Liver (tissue), 8 donors: ENCODE measurements at regions not wholly inside any gene's neighbourhood (a gene's known extent, or its start where the extent isn't known, plus 50 kb on each side); places are given as distances from the start of the nearest gene placed in this dataset.

Source experiments
- DNase-seq: peaks from one replicate; pipeline ENCODE4 v3.0.0-alpha.2; 2017; ENCODE audit warnings: low spot score
- H3K27ac ChIP-seq, 2 donors: one replicate each; pipeline ENCODE4 v1.7.0; 2013; ENCODE audit warnings: inconsistent platforms in 2 of 2, low read length in 2 of 2, control low read depth in 1 of 2, low read depth in 1 of 2, mild to moderate bottlenecking in 1 of 2
- H3K27me3 ChIP-seq, 4 donors: one replicate each; pipeline versions ENCODE4 v1.6.1 to v1.7.0; 2013; ENCODE audit warnings: low read length in 3 of 4, inconsistent platforms in 1 of 4, mild to moderate bottlenecking in 1 of 4, moderate library complexity in 1 of 4; ENCODE audit not compliant: control insufficient read depth in 4 of 4, insufficient read depth in 4 of 4
- H3K36me3 ChIP-seq, 4 donors: one replicate each; pipeline versions ENCODE4 v1.6.1 to v1.7.0; 2013; ENCODE audit warnings: low read length in 3 of 4, mild to moderate bottlenecking in 3 of 4, low read depth in 1 of 4, moderate library complexity in 1 of 4; ENCODE audit not compliant: control insufficient read depth in 4 of 4, insufficient read depth in 3 of 4
- H3K4me1 ChIP-seq, 4 donors: one replicate each; pipeline versions ENCODE4 v1.6.1 to v1.7.0; 2013; ENCODE audit warnings: low read length in 3 of 4, mild to moderate bottlenecking in 3 of 4, moderate library complexity in 1 of 4; ENCODE audit not compliant: control insufficient read depth in 4 of 4, insufficient read depth in 4 of 4
- H3K4me3 ChIP-seq, 3 donors: one replicate each; pipeline versions ENCODE4 v1.6.1 to v1.7.0; 2013; ENCODE audit warnings: low read length in 3 of 3, control low read depth in 1 of 3, low read depth in 1 of 3, mild to moderate bottlenecking in 1 of 3
- H3K9ac ChIP-seq, 2 donors: one replicate each; pipeline ENCODE4 v1.7.0; 2013; ENCODE audit warnings: low read length in 2 of 2, mild to moderate bottlenecking in 2 of 2, moderate library complexity in 2 of 2, control low read depth in 1 of 2, low read depth in 1 of 2
- H3K9me3 ChIP-seq, 4 donors: one replicate each; pipeline versions ENCODE4 v1.6.1 to v1.7.0; 2013; ENCODE audit warnings: low read length in 3 of 4; ENCODE audit not compliant: control insufficient read depth in 4 of 4
- EGR1 ChIP-seq, 2 donors: IDR thresholded peaks; 2 replicates each; pipeline ENCODE4 v1.6.1; 2016 to 2018; ENCODE audit warnings: antibody characterized with exemption in 2 of 2, low read depth in 2 of 2
- FOXA1 ChIP-seq: IDR thresholded peaks from 2 replicates; pipeline ENCODE4 v1.6.1; 2016; ENCODE audit warnings: antibody characterized with exemption
- FOXA2 ChIP-seq: IDR thresholded peaks from 2 replicates; pipeline ENCODE4 v1.6.1; 2016; ENCODE audit warnings: antibody characterized with exemption
- GABPA ChIP-seq, 2 donors: IDR thresholded peaks in 1 of 2; conservative IDR thresholded peaks in 1 of 2; 2 replicates each; pipeline ENCODE4 v1.6.1; 2016; ENCODE audit warnings: antibody characterized with exemption in 2 of 2, mild to moderate bottlenecking in 1 of 2, moderate library complexity in 1 of 2
- HNF4A ChIP-seq, 2 donors: conservative IDR thresholded peaks; 2 replicates each; pipeline ENCODE4 v1.6.1; 2016; ENCODE audit warnings: antibody characterized with exemption in 2 of 2, mild to moderate bottlenecking in 2 of 2
- HNF4G ChIP-seq: IDR thresholded peaks from 2 replicates; pipeline ENCODE4 v1.6.1; 2016; ENCODE audit warnings: antibody characterized with exemption
- JUND ChIP-seq, 2 donors: IDR thresholded peaks; 2 replicates each; pipeline ENCODE4 v1.6.1; 2016; ENCODE audit warnings: antibody characterized with exemption in 2 of 2
- NR2F2 ChIP-seq: IDR thresholded peaks from 2 replicates; pipeline ENCODE4 v1.6.1; 2016; ENCODE audit warnings: antibody characterized with exemption
- RAD21 ChIP-seq, 2 donors: IDR thresholded peaks; 2 replicates each; pipeline ENCODE4 v1.6.1; 2016; ENCODE audit warnings: antibody characterized with exemption in 2 of 2, mild to moderate bottlenecking in 2 of 2
- RXRA ChIP-seq, 2 donors: IDR thresholded peaks; 2 replicates each; pipeline ENCODE4 v1.6.1; 2017 to 2018; ENCODE audit warnings: antibody characterized with exemption in 2 of 2, mild to moderate bottlenecking in 1 of 2
- SP1 ChIP-seq: IDR thresholded peaks from 2 replicates; pipeline ENCODE4 v1.6.1; 2018; ENCODE audit warnings: antibody characterized with exemption, mild to moderate bottlenecking
- TAF1 ChIP-seq: conservative IDR thresholded peaks from 2 replicates; pipeline ENCODE4 v1.6.1; 2016; ENCODE audit warnings: antibody characterized with exemption, mild to moderate bottlenecking
- YY1 ChIP-seq: IDR thresholded peaks from 2 replicates; pipeline ENCODE4 v1.6.1; 2016; ENCODE audit warnings: antibody characterized with exemption, mild to moderate bottlenecking
- WGBS: extraction: QIAGEN DNeasy Blood & Tissue Kit; methylation state at CpG from one replicate; pipeline ENCODE4 v1.1.7; 2013; 5-methylcytosine and 5-hydroxymethylcytosine counted together
- TF ChIP-seq, protein P1 (sequence below): IDR thresholded peaks from 2 replicates; pipeline ENCODE4 v1.6.1; 2016; ENCODE audit warnings: antibody characterized with exemption, mild to moderate bottlenecking
- TF ChIP-seq, protein P2 (sequence below): fragments of 150-350 bp; IDR thresholded peaks from 2 replicates; pipeline ENCODE4 v1.5.1; 2017; ENCODE audit warnings: improper control_type of control experiment, low read depth, low read length; ENCODE audit not compliant: missing input control
- TF ChIP-seq, protein P3 (sequence below): IDR thresholded peaks from 2 replicates; pipeline ENCODE4 v1.6.1; 2016; ENCODE audit warnings: antibody characterized with exemption
- TF ChIP-seq, protein P4 (sequence below): IDR thresholded peaks from 2 replicates; pipeline ENCODE4 v1.6.1; 2016; ENCODE audit warnings: antibody characterized with exemption
- TF ChIP-seq, protein P5 (sequence below): IDR thresholded peaks from 2 replicates; pipeline ENCODE4 v1.6.1; 2016; ENCODE audit warnings: antibody characterized with exemption
- donor health status: healthy.
- donor health status: healthy.
- donor health status: healthy.
- donor health status: healthy.
- donor health status: healthy.

DNA sequence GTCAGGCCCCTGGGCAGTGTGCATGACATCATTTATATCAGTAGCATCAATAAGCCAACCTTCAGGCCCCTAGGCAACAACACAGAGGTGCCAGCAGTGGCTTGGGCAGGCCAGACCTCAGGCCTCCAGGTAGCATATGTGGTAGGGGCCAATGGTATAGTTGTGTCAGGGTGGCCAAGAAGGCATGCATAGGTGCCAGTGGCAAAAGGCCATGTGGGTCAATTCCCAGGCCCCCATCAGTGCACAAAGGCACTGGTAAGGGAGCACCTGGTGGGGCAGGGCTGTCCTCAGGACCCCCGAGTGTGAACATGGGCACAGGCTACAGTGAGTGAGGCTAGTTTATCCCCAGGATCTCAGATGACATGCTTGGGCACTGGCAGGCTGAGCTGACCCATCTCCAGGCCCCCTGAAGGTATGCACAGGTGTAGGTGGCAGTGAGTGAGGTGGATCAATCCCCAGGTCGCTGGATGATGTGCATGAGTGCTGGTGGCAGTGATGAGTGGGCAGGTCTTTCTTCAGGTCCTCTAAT is 244.1 kb upstream of the ZNF385D start:
- H3K9ac ChIP-seq: no peak overlapping the region
- H3K36me3 ChIP-seq: no peaks in the 10 kb centered on the region
- no peaks in the 10 kb centered on the region for H3K27me3 ChIP-seq
- H3K4me1 ChIP-seq: no peaks in the 10 kb centered on the region
- TF ChIP-seq HNF4G (no peak), FOXA1 (no peak), HNF4A (conservative IDR thresholded peaks at IDR 0.05) (no peak), FOXA2 (no peak), TAF1 (no peak), SP1 (no peak), RAD21 (IDR thresholded peaks at IDR 0.05) (no peak), GABPA (IDR thresholded peaks at IDR 0.05 in 1 of 2, conservative IDR thresholded peaks at IDR 0.05 in 1 of 2) (no peak), RXRA (IDR thresholded peaks at IDR 0.05) (no peak), EGR1 (IDR thresholded peaks at IDR 0.05; ENCODE audit: low read depth in 2 of 2) (no peak), YY1 (no peak), NR2F2 (no peak), JUND (IDR thresholded peaks at IDR 0.05) (no peak)
- TF ChIP-seq, protein P1, sequence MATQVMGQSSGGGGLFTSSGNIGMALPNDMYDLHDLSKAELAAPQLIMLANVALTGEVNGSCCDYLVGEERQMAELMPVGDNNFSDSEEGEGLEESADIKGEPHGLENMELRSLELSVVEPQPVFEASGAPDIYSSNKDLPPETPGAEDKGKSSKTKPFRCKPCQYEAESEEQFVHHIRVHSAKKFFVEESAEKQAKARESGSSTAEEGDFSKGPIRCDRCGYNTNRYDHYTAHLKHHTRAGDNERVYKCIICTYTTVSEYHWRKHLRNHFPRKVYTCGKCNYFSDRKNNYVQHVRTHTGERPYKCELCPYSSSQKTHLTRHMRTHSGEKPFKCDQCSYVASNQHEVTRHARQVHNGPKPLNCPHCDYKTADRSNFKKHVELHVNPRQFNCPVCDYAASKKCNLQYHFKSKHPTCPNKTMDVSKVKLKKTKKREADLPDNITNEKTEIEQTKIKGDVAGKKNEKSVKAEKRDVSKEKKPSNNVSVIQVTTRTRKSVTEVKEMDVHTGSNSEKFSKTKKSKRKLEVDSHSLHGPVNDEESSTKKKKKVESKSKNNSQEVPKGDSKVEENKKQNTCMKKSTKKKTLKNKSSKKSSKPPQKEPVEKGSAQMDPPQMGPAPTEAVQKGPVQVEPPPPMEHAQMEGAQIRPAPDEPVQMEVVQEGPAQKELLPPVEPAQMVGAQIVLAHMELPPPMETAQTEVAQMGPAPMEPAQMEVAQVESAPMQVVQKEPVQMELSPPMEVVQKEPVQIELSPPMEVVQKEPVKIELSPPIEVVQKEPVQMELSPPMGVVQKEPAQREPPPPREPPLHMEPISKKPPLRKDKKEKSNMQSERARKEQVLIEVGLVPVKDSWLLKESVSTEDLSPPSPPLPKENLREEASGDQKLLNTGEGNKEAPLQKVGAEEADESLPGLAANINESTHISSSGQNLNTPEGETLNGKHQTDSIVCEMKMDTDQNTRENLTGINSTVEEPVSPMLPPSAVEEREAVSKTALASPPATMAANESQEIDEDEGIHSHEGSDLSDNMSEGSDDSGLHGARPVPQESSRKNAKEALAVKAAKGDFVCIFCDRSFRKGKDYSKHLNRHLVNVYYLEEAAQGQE: no peak
- TF ChIP-seq, protein P2, sequence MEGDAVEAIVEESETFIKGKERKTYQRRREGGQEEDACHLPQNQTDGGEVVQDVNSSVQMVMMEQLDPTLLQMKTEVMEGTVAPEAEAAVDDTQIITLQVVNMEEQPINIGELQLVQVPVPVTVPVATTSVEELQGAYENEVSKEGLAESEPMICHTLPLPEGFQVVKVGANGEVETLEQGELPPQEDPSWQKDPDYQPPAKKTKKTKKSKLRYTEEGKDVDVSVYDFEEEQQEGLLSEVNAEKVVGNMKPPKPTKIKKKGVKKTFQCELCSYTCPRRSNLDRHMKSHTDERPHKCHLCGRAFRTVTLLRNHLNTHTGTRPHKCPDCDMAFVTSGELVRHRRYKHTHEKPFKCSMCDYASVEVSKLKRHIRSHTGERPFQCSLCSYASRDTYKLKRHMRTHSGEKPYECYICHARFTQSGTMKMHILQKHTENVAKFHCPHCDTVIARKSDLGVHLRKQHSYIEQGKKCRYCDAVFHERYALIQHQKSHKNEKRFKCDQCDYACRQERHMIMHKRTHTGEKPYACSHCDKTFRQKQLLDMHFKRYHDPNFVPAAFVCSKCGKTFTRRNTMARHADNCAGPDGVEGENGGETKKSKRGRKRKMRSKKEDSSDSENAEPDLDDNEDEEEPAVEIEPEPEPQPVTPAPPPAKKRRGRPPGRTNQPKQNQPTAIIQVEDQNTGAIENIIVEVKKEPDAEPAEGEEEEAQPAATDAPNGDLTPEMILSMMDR: no peak
- TF ChIP-seq, protein P3, sequence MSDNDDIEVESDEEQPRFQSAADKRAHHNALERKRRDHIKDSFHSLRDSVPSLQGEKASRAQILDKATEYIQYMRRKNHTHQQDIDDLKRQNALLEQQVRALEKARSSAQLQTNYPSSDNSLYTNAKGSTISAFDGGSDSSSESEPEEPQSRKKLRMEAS: no peak
- TF ChIP-seq, protein P4, sequence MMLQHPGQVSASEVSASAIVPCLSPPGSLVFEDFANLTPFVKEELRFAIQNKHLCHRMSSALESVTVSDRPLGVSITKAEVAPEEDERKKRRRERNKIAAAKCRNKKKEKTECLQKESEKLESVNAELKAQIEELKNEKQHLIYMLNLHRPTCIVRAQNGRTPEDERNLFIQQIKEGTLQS: no peak
- TF ChIP-seq, protein P5, sequence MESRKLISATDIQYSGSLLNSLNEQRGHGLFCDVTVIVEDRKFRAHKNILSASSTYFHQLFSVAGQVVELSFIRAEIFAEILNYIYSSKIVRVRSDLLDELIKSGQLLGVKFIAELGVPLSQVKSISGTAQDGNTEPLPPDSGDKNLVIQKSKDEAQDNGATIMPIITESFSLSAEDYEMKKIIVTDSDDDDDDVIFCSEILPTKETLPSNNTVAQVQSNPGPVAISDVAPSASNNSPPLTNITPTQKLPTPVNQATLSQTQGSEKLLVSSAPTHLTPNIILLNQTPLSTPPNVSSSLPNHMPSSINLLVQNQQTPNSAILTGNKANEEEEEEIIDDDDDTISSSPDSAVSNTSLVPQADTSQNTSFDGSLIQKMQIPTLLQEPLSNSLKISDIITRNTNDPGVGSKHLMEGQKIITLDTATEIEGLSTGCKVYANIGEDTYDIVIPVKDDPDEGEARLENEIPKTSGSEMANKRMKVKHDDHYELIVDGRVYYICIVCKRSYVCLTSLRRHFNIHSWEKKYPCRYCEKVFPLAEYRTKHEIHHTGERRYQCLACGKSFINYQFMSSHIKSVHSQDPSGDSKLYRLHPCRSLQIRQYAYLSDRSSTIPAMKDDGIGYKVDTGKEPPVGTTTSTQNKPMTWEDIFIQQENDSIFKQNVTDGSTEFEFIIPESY: no peak
- 32% methylated on average over 2 of the region's 2 CpGs for WGBS
- H3K9me3 ChIP-seq: no peaks in the 10 kb centered on the region
- H3K27ac ChIP-seq: no peak overlapping the region
- no peak for DNase-seq
- no peak overlapping the region for H3K4me3 ChIP-seq
